Endothelial cell of umbilical vein (primary cell): ENCODE measurements at regions not wholly inside any gene's neighbourhood (a gene's known extent, or its start where the extent isn't known, plus 50 kb on each side); places are given as distances from the start of the nearest gene placed in this dataset.

Experiments
- BruUV-seq: library from RNA; stranded (reverse); fragments of 400-500 nt; replicated peaks from 2 replicates; lab custom pipeline; 2021; lab: Mats Ljungman, UMichigan
- CTCF ChIA-PET: fragments of 300-600, 350-600 bp; sonication (Branson Sonifier 250); formaldehyde crosslinking; loops from one replicate; lab custom pipeline; 2021; ENCODE audit warnings: antibody characterized with exemption, inconsistent platforms; lab: Charles Lee
- POLR2A ChIA-PET: fragments of 300-600, 350-600 bp; sonication (Branson Sonifier 250); formaldehyde crosslinking; loops from one replicate; lab custom pipeline; 2021; ENCODE audit warnings: antibody characterized with exemption, inconsistent platforms; lab: Charles Lee
- DNase-seq: peaks from one replicate; pipeline ENCODE4 v3.0.0-alpha.2; 2011; ENCODE audit warnings: low read depth, low spot score
- FAIRE-seq: peaks from 2 replicates; lab custom pipeline; 2011; peaks lifted over from hg19 to GRCh38; lab: Jason Lieb, UNC
- H2AFZ ChIP-seq: 2 replicates; pipeline ENCODE4 v1.6.0; 2012; ENCODE audit warnings: low read depth, low read length, control low read depth, inconsistent platforms
- H3K27ac ChIP-seq: 2 replicates; pipeline ENCODE4 v1.5.1; 2011; ENCODE audit warnings: low read depth, mild to moderate bottlenecking, control low read depth, low read length, moderate library complexity; ENCODE audit not compliant: insufficient read depth
- H3K27me3 ChIP-seq, 2 experiments: 2 replicates each; pipeline versions ENCODE4 v1.6.0 to v1.6.1; 2011; ENCODE audit warnings: low read length in 2 of 2, mixed read lengths in 1 of 2; ENCODE audit not compliant: control insufficient read depth in 2 of 2, insufficient read depth in 2 of 2
- H3K36me3 ChIP-seq, 2 experiments: 2 replicates in 1 of 2; 3 replicates in 1 of 2; pipeline ENCODE4 v1.5.1; 2011; ENCODE audit warnings: low read length in 2 of 2, mild to moderate bottlenecking in 1 of 2, moderate library complexity in 1 of 2; ENCODE audit not compliant: control insufficient read depth in 2 of 2, insufficient read depth in 2 of 2; ENCODE audit errors: extremely low read depth in 1 of 2
- H3K4me1 ChIP-seq: 3 replicates; pipeline ENCODE4 v1.5.1; 2011; ENCODE audit warnings: mild to moderate bottlenecking, low read length; ENCODE audit not compliant: control insufficient read depth, insufficient read depth; ENCODE audit errors: extremely low read depth
- H3K4me2 ChIP-seq: 2 replicates; pipeline ENCODE4 v1.6.1; 2011; ENCODE audit warnings: low read length, control low read depth, mixed read lengths; ENCODE audit not compliant: insufficient read depth
- H3K4me3 ChIP-seq, 3 experiments: fragments of 200-600 bp in 1 of 3; sonication (generic), shearing (Covaris generic) in 1 of 3; replicated peaks in 1 of 3; 2 replicates each; pipeline ENCODE4 v1.5.1; 2011 to 2016; ENCODE audit warnings: control low read depth in 3 of 3, low read length in 3 of 3, mild to moderate bottlenecking in 2 of 3, inconsistent platforms in 1 of 3, low read depth in 1 of 3, moderate library complexity in 1 of 3; ENCODE audit not compliant: insufficient read depth in 1 of 3
- H3K79me2 ChIP-seq: 2 replicates; pipeline ENCODE4 v1.6.0; 2012; ENCODE audit warnings: low read length, inconsistent platforms; ENCODE audit not compliant: control insufficient read depth, insufficient read depth
- H3K9ac ChIP-seq: replicated peaks from 2 replicates; pipeline ENCODE3; 2011; ENCODE audit warnings: low read length, control low read depth; ENCODE audit not compliant: insufficient read depth; ENCODE audit errors: extremely low read depth
- H3K9me1 ChIP-seq: replicated peaks from 3 replicates; pipeline ENCODE4 v1.6.0; 2011; ENCODE audit warnings: mild to moderate bottlenecking, low read length; ENCODE audit not compliant: control insufficient read depth, insufficient read depth; ENCODE audit errors: extremely low read depth
- H3K9me3 ChIP-seq: replicated peaks from 2 replicates; pipeline ENCODE4 v1.5.1; 2012; ENCODE audit warnings: low read length, inconsistent platforms; ENCODE audit not compliant: control insufficient read depth, insufficient read depth
- H4K20me1 ChIP-seq: replicated peaks from 2 replicates; pipeline ENCODE3; 2011; ENCODE audit warnings: mild to moderate bottlenecking, low read length; ENCODE audit not compliant: control insufficient read depth, insufficient read depth; ENCODE audit errors: extremely low read depth
- EZH2 ChIP-seq: IDR thresholded peaks from 2 replicates; pipeline ENCODE4 v1.6.1; 2012; ENCODE audit warnings: borderline replicate concordance, low read depth, mild to moderate bottlenecking, moderate library complexity, low read length, inconsistent platforms; ENCODE audit not compliant: severe bottlenecking
- FOS ChIP-seq: IDR thresholded peaks from 2 replicates; pipeline ENCODE4 v1.6.1; 2011; ENCODE audit warnings: mild to moderate bottlenecking, low read length, moderate library complexity, borderline replicate concordance; ENCODE audit not compliant: insufficient read depth
- GATA2 ChIP-seq: IDR thresholded peaks from 2 replicates; pipeline ENCODE4 v1.7.0; 2011; ENCODE audit warnings: low read depth, mild to moderate bottlenecking, moderate library complexity, mixed read lengths, low read length; ENCODE audit not compliant: insufficient read length, insufficient read depth
- JUN ChIP-seq: IDR thresholded peaks from 2 replicates; pipeline ENCODE4 v1.6.1; 2011; ENCODE audit warnings: borderline replicate concordance, low read depth; ENCODE audit not compliant: insufficient read length, insufficient read depth
- MYC ChIP-seq: IDR thresholded peaks from one replicate; pipeline ENCODE4 v1.6.1; 2011; ENCODE audit warnings: mild to moderate bottlenecking, low read depth, low read length
- POLR2A ChIP-seq: IDR thresholded peaks from 2 replicates; pipeline ENCODE4 v1.6.1; 2012; ENCODE audit warnings: low read depth, mild to moderate bottlenecking, control low read depth, low read length
- POLR2AphosphoS5 ChIP-seq: IDR thresholded peaks from 2 replicates; pipeline ENCODE4 v1.6.1; 2012; ENCODE audit warnings: low read depth, mild to moderate bottlenecking, control low read depth, low read length, moderate library complexity; ENCODE audit not compliant: insufficient read depth
- dilution Hi-C: fragments of 300-500 bp; cut with MboI; formaldehyde crosslinking; loops from one replicate; pipeline ENCODE4 v1.15.0; 2019; ENCODE audit warnings: low sequenced_read_pairs; ENCODE audit not compliant: extremely low pct_ligation_motif_present
- intact Hi-C: fragments of 100-400 bp; cut with micrococcal nuclease; formaldehyde crosslinking; loops from one replicate; pipeline ENCODE4 v1.10.0; 2022
- TF ChIP-seq, protein P1 (sequence below), 2 donors: IDR thresholded peaks; 1 replicate in 1 of 2; 2 replicates in 1 of 2; pipeline ENCODE4 v1.5.1; 2011; ENCODE audit warnings: low read length in 2 of 2, mild to moderate bottlenecking in 2 of 2, moderate library complexity in 2 of 2, control low read depth in 1 of 2, inconsistent platforms in 1 of 2, low read depth in 1 of 2; ENCODE audit not compliant: insufficient read depth in 1 of 2; ENCODE audit errors: extremely low read depth in 1 of 2
- TF ChIP-seq, protein P2 (sequence below): IDR thresholded peaks from 2 replicates; pipeline ENCODE4 v1.6.1; 2011; ENCODE audit not compliant: insufficient read depth, insufficient read length

DNA sequence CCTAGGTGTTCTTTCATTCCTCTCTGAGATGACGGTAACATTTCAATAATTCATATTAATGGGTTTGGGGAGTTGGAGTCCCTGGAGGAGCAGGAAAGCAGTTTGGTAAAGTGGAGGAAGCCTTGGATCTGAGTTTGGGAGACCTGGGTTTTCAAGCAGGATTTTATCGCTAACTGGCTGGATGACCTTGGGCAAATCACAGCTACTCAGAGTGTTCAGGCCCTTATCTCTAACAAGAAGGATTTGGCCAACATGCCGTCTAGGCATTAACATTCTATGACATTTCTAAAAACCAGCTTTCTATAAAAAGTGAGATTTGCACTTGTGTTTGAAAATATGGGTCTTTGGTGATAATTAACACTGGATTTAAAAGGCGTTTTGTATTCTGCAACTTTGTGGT is 59.7 kb upstream of the MEX3C start:
- Histone ChIP-seq H4K20me1 (no peaks in the 10 kb centered on the region), H3K27me3 (no peaks in the 10 kb centered on the region), H3K4me1 (no peaks in the 10 kb centered on the region), H3K79me2 (no peaks in the 10 kb centered on the region), H2AFZ (no peak overlapping the region), H3K27ac (no peak overlapping the region), H3K4me3 (no peak overlapping the region), H3K36me3 (no peaks in the 10 kb centered on the region), H3K4me2 (no peak overlapping the region), H3K9me3 (no peaks in the 10 kb centered on the region), H3K9ac (no peak overlapping the region), H3K9me1 (no peaks in the 10 kb centered on the region)
- CTCF ChIA-PET: no interaction called here
- POLR2A ChIA-PET: no interaction called here
- no TSS peak for BruUV-seq
- TF ChIP-seq JUN (no peak), GATA2 (no peak), FOS (no peak), POLR2AphosphoS5 (no peak), POLR2A (no peak), MYC (no peak), EZH2 (no peak)
- TF ChIP-seq, protein P1, sequence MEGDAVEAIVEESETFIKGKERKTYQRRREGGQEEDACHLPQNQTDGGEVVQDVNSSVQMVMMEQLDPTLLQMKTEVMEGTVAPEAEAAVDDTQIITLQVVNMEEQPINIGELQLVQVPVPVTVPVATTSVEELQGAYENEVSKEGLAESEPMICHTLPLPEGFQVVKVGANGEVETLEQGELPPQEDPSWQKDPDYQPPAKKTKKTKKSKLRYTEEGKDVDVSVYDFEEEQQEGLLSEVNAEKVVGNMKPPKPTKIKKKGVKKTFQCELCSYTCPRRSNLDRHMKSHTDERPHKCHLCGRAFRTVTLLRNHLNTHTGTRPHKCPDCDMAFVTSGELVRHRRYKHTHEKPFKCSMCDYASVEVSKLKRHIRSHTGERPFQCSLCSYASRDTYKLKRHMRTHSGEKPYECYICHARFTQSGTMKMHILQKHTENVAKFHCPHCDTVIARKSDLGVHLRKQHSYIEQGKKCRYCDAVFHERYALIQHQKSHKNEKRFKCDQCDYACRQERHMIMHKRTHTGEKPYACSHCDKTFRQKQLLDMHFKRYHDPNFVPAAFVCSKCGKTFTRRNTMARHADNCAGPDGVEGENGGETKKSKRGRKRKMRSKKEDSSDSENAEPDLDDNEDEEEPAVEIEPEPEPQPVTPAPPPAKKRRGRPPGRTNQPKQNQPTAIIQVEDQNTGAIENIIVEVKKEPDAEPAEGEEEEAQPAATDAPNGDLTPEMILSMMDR (IDR thresholded peaks at IDR 0.05; ENCODE audit: extremely low read depth in 1 of 2, insufficient read depth in 1 of 2, low read depth in 1 of 2, low read length in 2 of 2): no peak
- TF ChIP-seq, protein P2, sequence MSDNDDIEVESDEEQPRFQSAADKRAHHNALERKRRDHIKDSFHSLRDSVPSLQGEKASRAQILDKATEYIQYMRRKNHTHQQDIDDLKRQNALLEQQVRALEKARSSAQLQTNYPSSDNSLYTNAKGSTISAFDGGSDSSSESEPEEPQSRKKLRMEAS: no peak
- FAIRE-seq (no peak), DNase-seq (no peak)
- dilution Hi-C loops (no loop called here), intact Hi-C loops (no loop called here)
